A549 (cell line): ENCODE measurements at regions not wholly inside any gene's neighbourhood (a gene's known extent, or its start where the extent isn't known, plus 50 kb on each side); places are given as distances from the start of the nearest gene placed in this dataset.

Source experiments
- ATAC-seq, 2 experiments: fragments of 200-7000 bp in 1 of 2; fragments of >200 bp in 1 of 2; cut with Nextera tagmentation in 1 of 2; cut with Tn5 transposase in 1 of 2; 3 replicates each; pipeline versions ENCODE4 v1.8.0 to v1.9.1; 2018 to 2020; ENCODE audit warnings: mild to moderate bottlenecking in 1 of 2, moderate library complexity in 1 of 2
- CTCF ChIA-PET: fragments of 300-600 bp; sonication (Branson Sonifier 250); formaldehyde crosslinking; extraction: SDS; loops from one replicate; lab custom pipeline; 2021; ENCODE audit warnings: antibody characterized with exemption, inconsistent platforms; lab: Yijun Ruan, JAX
- POLR2A ChIA-PET: fragments of 350-600 bp; formaldehyde crosslinking; extraction: SDS; loops from one replicate; lab custom pipeline; 2021; ENCODE audit warnings: antibody characterized with exemption, inconsistent platforms; lab: Yijun Ruan, JAX
- DNase-seq, 2 experiments: peaks; one replicate each; pipeline versions ENCODE4 v3.0.0 to v3.0.0-alpha.2; 2011 to 2016; ENCODE audit warnings: low read depth in 1 of 2, low spot score in 1 of 2
- FAIRE-seq: peaks from 2 replicates; lab custom pipeline; 2011; peaks lifted over from hg19 to GRCh38; lab: Jason Lieb, UNC
- H3K27ac ChIP-seq, 2 experiments: fragments of >200 bp; sonication (Bioruptor Twin); formaldehyde crosslinking; 3 replicates each; pipeline ENCODE4 v1.5.1; 2016 to 2017
- H3K4me1 ChIP-seq: fragments of >200 bp; sonication (Bioruptor Twin); formaldehyde crosslinking; 3 replicates; pipeline ENCODE4 v1.6.1; 2016
- H3K4me2 ChIP-seq: fragments of >200 bp; sonication (Bioruptor Twin); formaldehyde crosslinking; 3 replicates; pipeline ENCODE4 v1.6.1; 2016
- H3K4me3 ChIP-seq: fragments of >200 bp; sonication (Bioruptor Twin); formaldehyde crosslinking; 3 replicates; pipeline ENCODE4 v1.5.1; 2016
- H3K9me3 ChIP-seq: fragments of >200 bp; sonication (Bioruptor Twin); formaldehyde crosslinking; 3 replicates; pipeline ENCODE4 v1.6.1; 2016
- CEBPB ChIP-seq, 2 experiments: fragments of >200 bp in 1 of 2; sonication (Bioruptor Twin) in 1 of 2; formaldehyde crosslinking in 1 of 2; IDR thresholded peaks; 2 replicates each; pipeline ENCODE4 v1.6.1; 2012 to 2016
- CHD4 ChIP-seq: fragments of 200-600 bp; sonication (generic); IDR thresholded peaks from 2 replicates; pipeline ENCODE4 v1.6.1; 2016; ENCODE audit warnings: antibody characterized with exemption, mild to moderate bottlenecking, borderline replicate concordance
- EHF ChIP-seq: fragments of 250-450 bp; sonication (Bioruptor Pico); IDR thresholded peaks from 2 replicates; pipeline ENCODE4 v1.5.0; 2020; ENCODE audit warnings: mild to moderate bottlenecking
- EHMT2 ChIP-seq: fragments of 200-600 bp; sonication (generic); IDR thresholded peaks from 2 replicates; pipeline ENCODE4 v1.6.1; 2016; ENCODE audit warnings: antibody characterized with exemption, low read depth, mild to moderate bottlenecking, moderate library complexity
- EP300 ChIP-seq, 2 experiments: fragments of >200 bp; sonication (Bioruptor Twin); formaldehyde crosslinking; IDR thresholded peaks; 2 replicates in 1 of 2; 3 replicates in 1 of 2; pipeline ENCODE4 v1.6.1; 2016 to 2017
- FOSB ChIP-seq: fragments of 250-450 bp; sonication (Bioruptor Pico); IDR thresholded peaks from 2 replicates; pipeline ENCODE4 v1.5.0; 2020; ENCODE audit warnings: mild to moderate bottlenecking, moderate library complexity
- HDAC2 ChIP-seq: fragments of 200-600 bp; sonication (generic); IDR thresholded peaks from 2 replicates; pipeline ENCODE4 v1.6.1; 2016
- HOXB13 ChIP-seq: fragments of 250-450 bp; sonication (Bioruptor Pico); IDR thresholded peaks from 2 replicates; pipeline ENCODE4 v1.5.0; 2020; ENCODE audit warnings: low read depth, mild to moderate bottlenecking, moderate library complexity
- HOXB5 ChIP-seq: fragments of 250-450 bp; sonication (Bioruptor Pico); IDR thresholded peaks from 2 replicates; pipeline ENCODE4 v1.5.0; 2020; ENCODE audit warnings: mild to moderate bottlenecking, moderate library complexity
- JUN ChIP-seq, 2 experiments: fragments of >200 bp; sonication (Bioruptor Twin); formaldehyde crosslinking; IDR thresholded peaks; 2 replicates in 1 of 2; 3 replicates in 1 of 2; pipeline ENCODE4 v1.6.1; 2016 to 2017
- MYC ChIP-seq: IDR thresholded peaks from 2 replicates; pipeline ENCODE4 v1.6.1; 2012; ENCODE audit warnings: mild to moderate bottlenecking, inconsistent platforms, low read length, improper control_type of control experiment, borderline replicate concordance
- NFE2L2 ChIP-seq: fragments of 150-350 bp; conservative IDR thresholded peaks from 2 replicates; pipeline ENCODE4 v1.6.1; 2014; ENCODE audit warnings: low read length
- NR3C1 ChIP-seq: fragments of >200 bp; sonication (Bioruptor Twin); formaldehyde crosslinking; IDR thresholded peaks from 3 replicates; pipeline ENCODE4 v1.6.1; 2017
- PHF8 ChIP-seq: fragments of 200-600 bp; sonication (generic); IDR thresholded peaks from 2 replicates; pipeline ENCODE4 v1.6.1; 2016; ENCODE audit warnings: low read depth, mild to moderate bottlenecking, antibody characterized with exemption, moderate library complexity, borderline replicate concordance
- POLR2A ChIP-seq: IDR thresholded peaks from 2 replicates; pipeline ENCODE4 v1.6.1; 2012; ENCODE audit warnings: mild to moderate bottlenecking, low read length
- RAD21 ChIP-seq, 2 experiments: fragments of >200 bp in 1 of 2; sonication (Bioruptor Twin) in 1 of 2; formaldehyde crosslinking in 1 of 2; IDR thresholded peaks in 1 of 2; conservative IDR thresholded peaks in 1 of 2; 2 replicates in 1 of 2; 3 replicates in 1 of 2; pipeline ENCODE4 v1.6.1; 2012 to 2018; ENCODE audit warnings: inconsistent platforms in 1 of 2
- RCOR1 ChIP-seq: fragments of 150-350 bp; IDR thresholded peaks from 2 replicates; pipeline ENCODE4 v1.6.1; 2014; ENCODE audit warnings: antibody characterized with exemption, low read length, low read depth
- RFX5 ChIP-seq: fragments of 450-650 bp; IDR thresholded peaks from 2 replicates; pipeline ENCODE4 v1.7.1; 2014; ENCODE audit warnings: antibody characterized with exemption, mild to moderate bottlenecking, moderate library complexity
- SMC3 ChIP-seq: fragments of >200 bp; sonication (Bioruptor Twin); formaldehyde crosslinking; IDR thresholded peaks from 3 replicates; pipeline ENCODE4 v1.6.1; 2018; ENCODE audit warnings: inconsistent platforms
- SREBF2 ChIP-seq: fragments of 450-650 bp; IDR thresholded peaks from 2 replicates; pipeline ENCODE4 v1.6.1; 2014; ENCODE audit warnings: mild to moderate bottlenecking, moderate library complexity
- ZC3H11A ChIP-seq: fragments of 450-650 bp; IDR thresholded peaks from 2 replicates; pipeline ENCODE4 v1.6.1; 2014; ENCODE audit warnings: antibody characterized with exemption, mild to moderate bottlenecking
- WGBS: methylation state at CpG from one replicate; pipeline ENCODE4 v1.1.6; 2017; ENCODE audit errors: missing lambda C conversion rate; 5-methylcytosine and 5-hydroxymethylcytosine counted together
- TF ChIP-seq, protein P1 (sequence below): fragments of >200 bp; sonication (Bioruptor Twin); formaldehyde crosslinking; IDR thresholded peaks from 3 replicates; pipeline ENCODE4 v1.5.1; 2016
- TF ChIP-seq, protein P2 (sequence below): fragments of 250-450 bp; sonication (Bioruptor Pico); IDR thresholded peaks from 2 replicates; pipeline ENCODE4 v1.5.0; 2021; ENCODE audit warnings: mild to moderate bottlenecking, moderate library complexity, borderline replicate concordance
- TF ChIP-seq, protein P3 (sequence below): fragments of 200-600 bp; sonication (generic); IDR thresholded peaks from 2 replicates; pipeline ENCODE4 v1.6.1; 2016; ENCODE audit warnings: antibody characterized with exemption, mild to moderate bottlenecking, moderate library complexity

DNA sequence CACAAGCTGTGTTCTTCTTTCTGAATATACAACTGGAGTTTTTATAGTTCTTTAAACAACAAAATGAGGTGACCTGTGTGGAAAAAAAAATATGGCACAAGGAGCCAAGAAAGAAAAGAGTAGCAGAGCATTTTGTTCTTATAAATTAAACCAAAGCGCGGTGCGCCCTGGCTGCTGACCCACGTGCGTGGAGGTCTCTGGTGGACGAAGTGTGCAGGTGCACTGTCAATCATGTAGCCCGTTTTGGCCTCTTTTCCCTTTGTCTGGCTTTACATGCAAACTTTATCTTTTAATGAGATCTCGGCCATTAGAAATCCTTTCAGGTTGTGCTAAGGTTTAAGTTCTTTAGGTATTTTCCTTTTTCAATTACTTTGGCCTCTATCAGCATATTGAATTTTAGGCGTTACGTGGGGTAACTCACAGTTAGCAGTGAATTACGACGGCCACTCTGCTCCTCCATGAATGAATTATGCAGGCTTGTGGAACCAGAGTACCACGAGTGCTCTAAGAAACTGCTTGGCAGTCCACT lies 443.9 kb upstream of the SLC10A2 start:
- H3K4me2 ChIP-seq: no peak overlapping the region
- H3K4me3 ChIP-seq: no peak overlapping the region
- CTCF ChIA-PET: no interaction called here
- TF ChIP-seq ZC3H11A (no peak), FOSB (CRISPR knock-in tag) (no peak), NFE2L2 (no peak), RCOR1 (no peak), EHF (CRISPR knock-in tag) (no peak), JUN (IDR thresholded peaks at IDR 0.05) (no peak), SMC3 (no peak), HOXB5 (no peak), CHD4 (no peak), EP300 (IDR thresholded peaks at IDR 0.05) (no peak), HOXB13 (no peak), PHF8 (no peak), RFX5 (no peak), CEBPB (IDR thresholded peaks at IDR 0.05) (no peak), EHMT2 (no peak)
- TF ChIP-seq, protein P1, sequence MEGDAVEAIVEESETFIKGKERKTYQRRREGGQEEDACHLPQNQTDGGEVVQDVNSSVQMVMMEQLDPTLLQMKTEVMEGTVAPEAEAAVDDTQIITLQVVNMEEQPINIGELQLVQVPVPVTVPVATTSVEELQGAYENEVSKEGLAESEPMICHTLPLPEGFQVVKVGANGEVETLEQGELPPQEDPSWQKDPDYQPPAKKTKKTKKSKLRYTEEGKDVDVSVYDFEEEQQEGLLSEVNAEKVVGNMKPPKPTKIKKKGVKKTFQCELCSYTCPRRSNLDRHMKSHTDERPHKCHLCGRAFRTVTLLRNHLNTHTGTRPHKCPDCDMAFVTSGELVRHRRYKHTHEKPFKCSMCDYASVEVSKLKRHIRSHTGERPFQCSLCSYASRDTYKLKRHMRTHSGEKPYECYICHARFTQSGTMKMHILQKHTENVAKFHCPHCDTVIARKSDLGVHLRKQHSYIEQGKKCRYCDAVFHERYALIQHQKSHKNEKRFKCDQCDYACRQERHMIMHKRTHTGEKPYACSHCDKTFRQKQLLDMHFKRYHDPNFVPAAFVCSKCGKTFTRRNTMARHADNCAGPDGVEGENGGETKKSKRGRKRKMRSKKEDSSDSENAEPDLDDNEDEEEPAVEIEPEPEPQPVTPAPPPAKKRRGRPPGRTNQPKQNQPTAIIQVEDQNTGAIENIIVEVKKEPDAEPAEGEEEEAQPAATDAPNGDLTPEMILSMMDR: no peak
- TF ChIP-seq, protein P2, sequence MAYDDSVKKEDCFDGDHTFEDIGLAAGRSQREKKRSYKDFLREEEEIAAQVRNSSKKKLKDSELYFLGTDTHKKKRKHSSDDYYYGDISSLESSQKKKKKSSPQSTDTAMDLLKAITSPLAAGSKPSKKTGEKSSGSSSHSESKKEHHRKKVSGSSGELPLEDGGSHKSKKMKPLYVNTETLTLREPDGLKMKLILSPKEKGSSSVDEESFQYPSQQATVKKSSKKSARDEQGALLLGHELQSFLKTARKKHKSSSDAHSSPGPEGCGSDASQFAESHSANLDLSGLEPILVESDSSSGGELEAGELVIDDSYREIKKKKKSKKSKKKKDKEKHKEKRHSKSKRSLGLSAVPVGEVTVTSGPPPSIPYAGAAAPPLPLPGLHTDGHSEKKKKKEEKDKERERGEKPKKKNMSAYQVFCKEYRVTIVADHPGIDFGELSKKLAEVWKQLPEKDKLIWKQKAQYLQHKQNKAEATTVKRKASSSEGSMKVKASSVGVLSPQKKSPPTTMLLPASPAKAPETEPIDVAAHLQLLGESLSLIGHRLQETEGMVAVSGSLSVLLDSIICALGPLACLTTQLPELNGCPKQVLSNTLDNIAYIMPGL (CRISPR knock-in tag): no peak
- TF ChIP-seq, protein P3, sequence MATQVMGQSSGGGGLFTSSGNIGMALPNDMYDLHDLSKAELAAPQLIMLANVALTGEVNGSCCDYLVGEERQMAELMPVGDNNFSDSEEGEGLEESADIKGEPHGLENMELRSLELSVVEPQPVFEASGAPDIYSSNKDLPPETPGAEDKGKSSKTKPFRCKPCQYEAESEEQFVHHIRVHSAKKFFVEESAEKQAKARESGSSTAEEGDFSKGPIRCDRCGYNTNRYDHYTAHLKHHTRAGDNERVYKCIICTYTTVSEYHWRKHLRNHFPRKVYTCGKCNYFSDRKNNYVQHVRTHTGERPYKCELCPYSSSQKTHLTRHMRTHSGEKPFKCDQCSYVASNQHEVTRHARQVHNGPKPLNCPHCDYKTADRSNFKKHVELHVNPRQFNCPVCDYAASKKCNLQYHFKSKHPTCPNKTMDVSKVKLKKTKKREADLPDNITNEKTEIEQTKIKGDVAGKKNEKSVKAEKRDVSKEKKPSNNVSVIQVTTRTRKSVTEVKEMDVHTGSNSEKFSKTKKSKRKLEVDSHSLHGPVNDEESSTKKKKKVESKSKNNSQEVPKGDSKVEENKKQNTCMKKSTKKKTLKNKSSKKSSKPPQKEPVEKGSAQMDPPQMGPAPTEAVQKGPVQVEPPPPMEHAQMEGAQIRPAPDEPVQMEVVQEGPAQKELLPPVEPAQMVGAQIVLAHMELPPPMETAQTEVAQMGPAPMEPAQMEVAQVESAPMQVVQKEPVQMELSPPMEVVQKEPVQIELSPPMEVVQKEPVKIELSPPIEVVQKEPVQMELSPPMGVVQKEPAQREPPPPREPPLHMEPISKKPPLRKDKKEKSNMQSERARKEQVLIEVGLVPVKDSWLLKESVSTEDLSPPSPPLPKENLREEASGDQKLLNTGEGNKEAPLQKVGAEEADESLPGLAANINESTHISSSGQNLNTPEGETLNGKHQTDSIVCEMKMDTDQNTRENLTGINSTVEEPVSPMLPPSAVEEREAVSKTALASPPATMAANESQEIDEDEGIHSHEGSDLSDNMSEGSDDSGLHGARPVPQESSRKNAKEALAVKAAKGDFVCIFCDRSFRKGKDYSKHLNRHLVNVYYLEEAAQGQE: no peak
- FAIRE-seq: no peak
- DNase-seq: no peak
- H3K9me3 ChIP-seq: no peaks in the 10 kb centered on the region
- H3K4me1 ChIP-seq: no peaks in the 10 kb centered on the region
- POLR2A ChIA-PET: no interaction called here
- WGBS: 98% methylated on average over 13 of the region's 13 CpGs
- no peak overlapping the region for H3K27ac ChIP-seq
- ATAC-seq: no peak

DNA sequence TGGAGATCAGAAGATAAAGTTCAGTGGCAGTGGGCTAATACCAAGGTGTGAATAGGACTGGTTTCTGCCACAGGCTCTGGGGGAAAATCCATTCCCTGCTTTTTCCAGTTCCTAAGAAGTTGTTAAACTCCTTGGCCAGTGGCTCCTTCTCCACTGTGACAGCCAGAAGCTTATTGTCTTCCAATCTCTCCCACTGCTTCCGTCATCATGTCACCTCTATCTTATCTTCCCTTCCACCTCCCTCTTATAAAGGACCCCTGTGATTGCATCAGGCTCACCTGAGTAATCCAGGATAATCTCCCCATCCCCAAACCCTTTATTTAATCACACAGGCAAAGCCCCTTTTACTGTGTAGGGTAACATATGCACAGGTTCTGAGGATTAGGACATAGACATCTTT lies 431.2 kb upstream of the SLC10A2 start:
- Histone ChIP-seq H3K27ac (no peak overlapping the region), H3K9me3 (peaks cover 9% of the 10 kb centered on the region; the same call in 2 of the 3 replicates), H3K4me1 (no peaks in the 10 kb centered on the region), H3K4me3 (no peak overlapping the region), H3K4me2 (no peak overlapping the region)
- CTCF ChIA-PET: no interaction called here
- WGBS: 90% methylated on average over 1 of the region's 1 CpG
- DNase-seq: no peak
- TF ChIP-seq PHF8 (no peak), RCOR1 (no peak), HOXB13 (no peak), RAD21 (conservative IDR thresholded peaks at IDR 0.05 in 1 of 2, IDR thresholded peaks at IDR 0.05 in 1 of 2) (no peak), HDAC2 (no peak), MYC (no peak), NR3C1 (no peak), SREBF2 (no peak), POLR2A (no peak)
- TF ChIP-seq, protein P2 (CRISPR knock-in tag): no peak
- POLR2A ChIA-PET: no interaction called here
- ATAC-seq: no peak
- no peak for FAIRE-seq
